Endothelial cell of umbilical vein (primary cell): ENCODE measurements at regions not wholly inside any gene's neighbourhood (a gene's known extent, or its start where the extent isn't known, plus 50 kb on each side); places are given as distances from the start of the nearest gene placed in this dataset.

Source experiments
- BruUV-seq: library from RNA; stranded (reverse); fragments of 400-500 nt; replicated peaks from 2 replicates; lab custom pipeline; 2021; lab: Mats Ljungman, UMichigan
- CTCF ChIA-PET: fragments of 300-600, 350-600 bp; sonication (Branson Sonifier 250); formaldehyde crosslinking; loops from one replicate; lab custom pipeline; 2021; ENCODE audit warnings: antibody characterized with exemption, inconsistent platforms; lab: Charles Lee
- POLR2A ChIA-PET: fragments of 300-600, 350-600 bp; sonication (Branson Sonifier 250); formaldehyde crosslinking; loops from one replicate; lab custom pipeline; 2021; ENCODE audit warnings: antibody characterized with exemption, inconsistent platforms; lab: Charles Lee
- DNase-seq: peaks from one replicate; pipeline ENCODE4 v3.0.0-alpha.2; 2011; ENCODE audit warnings: low read depth, low spot score
- FAIRE-seq: peaks from 2 replicates; lab custom pipeline; 2011; peaks lifted over from hg19 to GRCh38; lab: Jason Lieb, UNC
- H2AFZ ChIP-seq: 2 replicates; pipeline ENCODE4 v1.6.0; 2012; ENCODE audit warnings: low read depth, low read length, control low read depth, inconsistent platforms
- H3K27ac ChIP-seq: 2 replicates; pipeline ENCODE4 v1.5.1; 2011; ENCODE audit warnings: low read depth, mild to moderate bottlenecking, control low read depth, low read length, moderate library complexity; ENCODE audit not compliant: insufficient read depth
- H3K27me3 ChIP-seq, 2 experiments: 2 replicates each; pipeline versions ENCODE4 v1.6.0 to v1.6.1; 2011; ENCODE audit warnings: low read length in 2 of 2, mixed read lengths in 1 of 2; ENCODE audit not compliant: control insufficient read depth in 2 of 2, insufficient read depth in 2 of 2
- H3K36me3 ChIP-seq, 2 experiments: 2 replicates in 1 of 2; 3 replicates in 1 of 2; pipeline ENCODE4 v1.5.1; 2011; ENCODE audit warnings: low read length in 2 of 2, mild to moderate bottlenecking in 1 of 2, moderate library complexity in 1 of 2; ENCODE audit not compliant: control insufficient read depth in 2 of 2, insufficient read depth in 2 of 2; ENCODE audit errors: extremely low read depth in 1 of 2
- H3K4me1 ChIP-seq: 3 replicates; pipeline ENCODE4 v1.5.1; 2011; ENCODE audit warnings: mild to moderate bottlenecking, low read length; ENCODE audit not compliant: control insufficient read depth, insufficient read depth; ENCODE audit errors: extremely low read depth
- H3K4me2 ChIP-seq: 2 replicates; pipeline ENCODE4 v1.6.1; 2011; ENCODE audit warnings: low read length, control low read depth, mixed read lengths; ENCODE audit not compliant: insufficient read depth
- H3K4me3 ChIP-seq, 3 experiments: fragments of 200-600 bp in 1 of 3; sonication (generic), shearing (Covaris generic) in 1 of 3; replicated peaks in 1 of 3; 2 replicates each; pipeline ENCODE4 v1.5.1; 2011 to 2016; ENCODE audit warnings: control low read depth in 3 of 3, low read length in 3 of 3, mild to moderate bottlenecking in 2 of 3, inconsistent platforms in 1 of 3, low read depth in 1 of 3, moderate library complexity in 1 of 3; ENCODE audit not compliant: insufficient read depth in 1 of 3
- H3K79me2 ChIP-seq: 2 replicates; pipeline ENCODE4 v1.6.0; 2012; ENCODE audit warnings: low read length, inconsistent platforms; ENCODE audit not compliant: control insufficient read depth, insufficient read depth
- H3K9ac ChIP-seq: replicated peaks from 2 replicates; pipeline ENCODE3; 2011; ENCODE audit warnings: low read length, control low read depth; ENCODE audit not compliant: insufficient read depth; ENCODE audit errors: extremely low read depth
- H3K9me1 ChIP-seq: replicated peaks from 3 replicates; pipeline ENCODE4 v1.6.0; 2011; ENCODE audit warnings: mild to moderate bottlenecking, low read length; ENCODE audit not compliant: control insufficient read depth, insufficient read depth; ENCODE audit errors: extremely low read depth
- H3K9me3 ChIP-seq: replicated peaks from 2 replicates; pipeline ENCODE4 v1.5.1; 2012; ENCODE audit warnings: low read length, inconsistent platforms; ENCODE audit not compliant: control insufficient read depth, insufficient read depth
- H4K20me1 ChIP-seq: replicated peaks from 2 replicates; pipeline ENCODE3; 2011; ENCODE audit warnings: mild to moderate bottlenecking, low read length; ENCODE audit not compliant: control insufficient read depth, insufficient read depth; ENCODE audit errors: extremely low read depth
- EZH2 ChIP-seq: IDR thresholded peaks from 2 replicates; pipeline ENCODE4 v1.6.1; 2012; ENCODE audit warnings: borderline replicate concordance, low read depth, mild to moderate bottlenecking, moderate library complexity, low read length, inconsistent platforms; ENCODE audit not compliant: severe bottlenecking
- FOS ChIP-seq: IDR thresholded peaks from 2 replicates; pipeline ENCODE4 v1.6.1; 2011; ENCODE audit warnings: mild to moderate bottlenecking, low read length, moderate library complexity, borderline replicate concordance; ENCODE audit not compliant: insufficient read depth
- GATA2 ChIP-seq: IDR thresholded peaks from 2 replicates; pipeline ENCODE4 v1.7.0; 2011; ENCODE audit warnings: low read depth, mild to moderate bottlenecking, moderate library complexity, mixed read lengths, low read length; ENCODE audit not compliant: insufficient read length, insufficient read depth
- JUN ChIP-seq: IDR thresholded peaks from 2 replicates; pipeline ENCODE4 v1.6.1; 2011; ENCODE audit warnings: borderline replicate concordance, low read depth; ENCODE audit not compliant: insufficient read length, insufficient read depth
- MAX ChIP-seq: IDR thresholded peaks from 2 replicates; pipeline ENCODE4 v1.6.1; 2011; ENCODE audit not compliant: insufficient read depth, insufficient read length
- MYC ChIP-seq: IDR thresholded peaks from one replicate; pipeline ENCODE4 v1.6.1; 2011; ENCODE audit warnings: mild to moderate bottlenecking, low read depth, low read length
- POLR2A ChIP-seq: IDR thresholded peaks from 2 replicates; pipeline ENCODE4 v1.6.1; 2012; ENCODE audit warnings: low read depth, mild to moderate bottlenecking, control low read depth, low read length
- dilution Hi-C: fragments of 300-500 bp; cut with MboI; formaldehyde crosslinking; loops from one replicate; pipeline ENCODE4 v1.15.0; 2019; ENCODE audit warnings: low sequenced_read_pairs; ENCODE audit not compliant: extremely low pct_ligation_motif_present
- intact Hi-C: fragments of 100-400 bp; cut with micrococcal nuclease; formaldehyde crosslinking; loops from one replicate; pipeline ENCODE4 v1.10.0; 2022
- TF ChIP-seq, protein P1 (sequence below), 2 donors: IDR thresholded peaks; 1 replicate in 1 of 2; 2 replicates in 1 of 2; pipeline ENCODE4 v1.5.1; 2011; ENCODE audit warnings: low read length in 2 of 2, mild to moderate bottlenecking in 2 of 2, moderate library complexity in 2 of 2, control low read depth in 1 of 2, inconsistent platforms in 1 of 2, low read depth in 1 of 2; ENCODE audit not compliant: insufficient read depth in 1 of 2; ENCODE audit errors: extremely low read depth in 1 of 2

DNA sequence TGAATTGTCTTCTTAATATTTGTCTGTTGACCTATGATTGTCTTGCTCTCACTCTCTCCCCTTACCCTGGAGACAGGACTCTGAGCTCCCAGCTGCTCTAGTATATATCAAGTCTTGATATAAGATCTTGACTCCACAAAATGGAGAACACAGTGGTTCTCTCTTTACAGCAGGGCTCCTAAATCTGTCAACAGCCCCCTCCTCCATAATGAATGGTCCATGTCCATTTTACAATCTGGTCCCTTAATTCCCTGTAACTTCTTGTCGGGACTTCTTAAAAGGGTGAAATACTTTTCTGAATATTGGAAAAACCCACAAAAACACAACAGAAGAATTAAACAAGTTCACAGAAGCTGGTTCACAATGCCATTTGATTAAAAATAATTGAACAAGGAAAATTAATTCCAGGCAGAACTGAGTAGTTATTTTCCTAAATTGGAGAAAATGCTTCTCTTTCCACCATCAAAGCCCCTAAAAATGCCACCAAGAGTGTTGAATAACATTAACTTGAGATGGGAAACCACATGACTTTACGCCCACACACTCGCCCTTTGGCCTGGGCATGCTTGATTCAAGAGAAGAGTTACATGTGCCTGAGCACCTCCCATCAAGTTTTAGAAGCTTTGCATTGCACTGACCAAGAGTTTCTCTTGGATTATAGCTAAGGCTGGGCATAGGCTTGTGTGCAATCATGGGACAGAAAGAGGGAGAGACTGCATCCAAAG is 109.8 kb downstream of the TOMM20 start:
- intact Hi-C loops (no loop called here), dilution Hi-C loops (no loop called here)
- no peak overlapping the region for H3K4me2 ChIP-seq
- FAIRE-seq (no peak), DNase-seq (no peak)
- ChIA-PET CTCF (interaction anchor here (1.1 kb wide), 1 partner anchor 51 kb away, joined by 3 read pairs; no protein-coding TSS in a partner anchor), POLR2A (no interaction called here)
- H4K20me1 ChIP-seq, result no peaks in the 10 kb centered on the region
- no TSS peak for BruUV-seq
- H3K36me3 ChIP-seq, result no peaks in the 10 kb centered on the region
- no peaks in the 10 kb centered on the region for H3K27me3 ChIP-seq
- H2AFZ ChIP-seq, result no peak overlapping the region
- no peak for TF ChIP-seq POLR2A
- TF ChIP-seq EZH2, result no peak
- TF ChIP-seq GATA2, result no peak
- TF ChIP-seq MYC, result no peak
- TF ChIP-seq FOS, result no peak
- TF ChIP-seq JUN, result no peak
- TF ChIP-seq, protein P1, sequence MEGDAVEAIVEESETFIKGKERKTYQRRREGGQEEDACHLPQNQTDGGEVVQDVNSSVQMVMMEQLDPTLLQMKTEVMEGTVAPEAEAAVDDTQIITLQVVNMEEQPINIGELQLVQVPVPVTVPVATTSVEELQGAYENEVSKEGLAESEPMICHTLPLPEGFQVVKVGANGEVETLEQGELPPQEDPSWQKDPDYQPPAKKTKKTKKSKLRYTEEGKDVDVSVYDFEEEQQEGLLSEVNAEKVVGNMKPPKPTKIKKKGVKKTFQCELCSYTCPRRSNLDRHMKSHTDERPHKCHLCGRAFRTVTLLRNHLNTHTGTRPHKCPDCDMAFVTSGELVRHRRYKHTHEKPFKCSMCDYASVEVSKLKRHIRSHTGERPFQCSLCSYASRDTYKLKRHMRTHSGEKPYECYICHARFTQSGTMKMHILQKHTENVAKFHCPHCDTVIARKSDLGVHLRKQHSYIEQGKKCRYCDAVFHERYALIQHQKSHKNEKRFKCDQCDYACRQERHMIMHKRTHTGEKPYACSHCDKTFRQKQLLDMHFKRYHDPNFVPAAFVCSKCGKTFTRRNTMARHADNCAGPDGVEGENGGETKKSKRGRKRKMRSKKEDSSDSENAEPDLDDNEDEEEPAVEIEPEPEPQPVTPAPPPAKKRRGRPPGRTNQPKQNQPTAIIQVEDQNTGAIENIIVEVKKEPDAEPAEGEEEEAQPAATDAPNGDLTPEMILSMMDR (IDR thresholded peaks at IDR 0.05; ENCODE audit: extremely low read depth in 1 of 2, insufficient read depth in 1 of 2, low read depth in 1 of 2, low read length in 2 of 2), result no peak
- no peak for TF ChIP-seq MAX
- H3K9me1 ChIP-seq, result no peaks in the 10 kb centered on the region
- no peaks in the 10 kb centered on the region for H3K9me3 ChIP-seq
- no peak overlapping the region for H3K4me3 ChIP-seq
- H3K9ac ChIP-seq, result no peak overlapping the region
- no peak overlapping the region for H3K27ac ChIP-seq
- H3K4me1 ChIP-seq, result no peaks in the 10 kb centered on the region
- no peaks in the 10 kb centered on the region for H3K79me2 ChIP-seq
